Tibial nerve (tissue), 4 donors: ENCODE measurements at regions not wholly inside any gene's neighbourhood (a gene's known extent, or its start where the extent isn't known, plus 50 kb on each side); places are given as distances from the start of the nearest gene placed in this dataset.

Experiments used
- DNase-seq, 2 donors: peaks; one replicate each; pipeline ENCODE4 v3.0.0-alpha.2; 2019; ENCODE audit warnings: low spot score in 2 of 2
- H3K27ac ChIP-seq, 4 donors: fragments of 200-600 bp; sonication (generic) in 3 of 4; one replicate each; pipeline ENCODE4 v1.5.1; 2017 to 2019; ENCODE audit warnings: mild to moderate bottlenecking in 1 of 4
- H3K27me3 ChIP-seq, 2 donors: fragments of 200-600 bp; sonication (generic) in 1 of 2; one replicate each; pipeline versions ENCODE4 v1.5.1 to v1.6.0; 2017 to 2019
- H3K36me3 ChIP-seq, 3 donors: fragments of 200-600 bp; sonication (generic); one replicate each; pipeline ENCODE4 v1.5.1; 2018 to 2019
- H3K4me1 ChIP-seq, 4 donors: fragments of 200-600 bp; sonication (generic) in 3 of 4; one replicate each; pipeline ENCODE4 v1.5.1; 2017 to 2019
- H3K4me3 ChIP-seq, 4 donors: fragments of 200-600 bp; sonication (generic) in 3 of 4; one replicate each; pipeline ENCODE4 v1.5.1; 2017 to 2019; ENCODE audit warnings: mild to moderate bottlenecking in 1 of 4, moderate library complexity in 1 of 4
- H3K9me3 ChIP-seq, 4 donors: fragments of 200-600 bp; sonication (generic) in 3 of 4; one replicate each; pipeline ENCODE4 v1.5.1; 2017 to 2019
- EP300 ChIP-seq, 2 donors: sonication (generic); formaldehyde crosslinking; IDR thresholded peaks; one replicate each; pipeline ENCODE4 v1.6.1; 2017; ENCODE audit warnings: antibody characterized with exemption in 2 of 2, mild to moderate bottlenecking in 1 of 2
- POLR2A ChIP-seq, 2 donors: fragments of 450-650 bp; IDR thresholded peaks; one replicate each; pipeline ENCODE4 v1.6.1; 2017; ENCODE audit warnings: antibody characterized with exemption in 2 of 2, mild to moderate bottlenecking in 2 of 2, moderate library complexity in 2 of 2
- WGBS, 2 donors: methylation state at CpG; one replicate each; pipeline ENCODE4 v1.1.5; 2018; 5-methylcytosine and 5-hydroxymethylcytosine counted together
- TF ChIP-seq, protein P1 (sequence below), 5 experiments: fragments of 200-600 bp in 3 of 5; fragments of 450-650 bp in 2 of 5; sonication (generic) in 3 of 5; IDR thresholded peaks; one replicate each; pipeline ENCODE4 v1.5.1; 2016 to 2019; ENCODE audit warnings: antibody characterized with exemption in 5 of 5, mild to moderate bottlenecking in 3 of 5, moderate library complexity in 2 of 5

DNA sequence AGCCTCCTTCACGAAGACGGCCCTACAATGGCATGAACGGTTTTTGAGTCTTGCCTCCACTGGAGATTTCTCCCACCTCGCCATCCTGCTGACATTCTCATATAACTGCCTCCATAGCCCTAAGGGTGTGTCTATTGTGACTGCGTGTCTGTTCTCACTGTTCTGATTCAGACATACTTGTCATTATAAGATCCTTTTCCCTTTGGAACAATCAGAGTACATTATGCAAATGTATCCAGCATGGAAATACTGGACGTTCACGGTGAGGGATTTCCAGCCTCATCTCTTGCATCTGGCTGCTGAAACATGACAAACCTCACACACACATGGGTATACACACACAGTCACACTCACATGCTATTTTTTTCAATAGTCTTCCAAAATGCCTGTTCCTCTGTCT lies 402.1 kb downstream of the DIRAS2 start:
- no peaks in the 10 kb centered on the region for H3K36me3 ChIP-seq

DNA sequence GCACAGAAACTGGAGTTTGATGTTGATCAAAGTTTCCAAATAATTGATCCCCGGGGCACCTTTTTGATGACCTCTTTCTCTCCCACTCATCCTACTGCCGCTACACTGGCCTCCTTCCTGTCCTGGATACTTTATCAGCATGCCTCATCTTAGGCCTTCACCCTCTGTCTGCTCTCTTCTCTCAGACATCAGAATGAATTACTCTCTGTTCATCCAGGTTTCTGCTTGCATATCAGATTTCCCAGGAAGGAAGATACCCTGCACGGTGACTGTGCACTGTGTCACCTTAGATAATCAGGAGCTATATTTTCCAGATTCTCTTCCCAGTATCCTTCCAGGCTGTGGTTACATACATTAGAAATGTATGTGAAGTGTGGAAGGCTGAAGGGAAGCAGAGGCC lies 397.0 kb downstream of the DIRAS2 start:
- Histone ChIP-seq H3K27me3 (no peaks in the 10 kb centered on the region), H3K4me1 (no peaks in the 10 kb centered on the region), H3K27ac (no peak overlapping the region), H3K9me3 (no peaks in the 10 kb centered on the region), H3K4me3 (no peak overlapping the region), H3K36me3 (no peaks in the 10 kb centered on the region)
- DNase-seq = no peak
- 57 to 64% methylated on average over 3 of the region's 3 CpGs for WGBS, 2 donors
- TF ChIP-seq, protein P1, sequence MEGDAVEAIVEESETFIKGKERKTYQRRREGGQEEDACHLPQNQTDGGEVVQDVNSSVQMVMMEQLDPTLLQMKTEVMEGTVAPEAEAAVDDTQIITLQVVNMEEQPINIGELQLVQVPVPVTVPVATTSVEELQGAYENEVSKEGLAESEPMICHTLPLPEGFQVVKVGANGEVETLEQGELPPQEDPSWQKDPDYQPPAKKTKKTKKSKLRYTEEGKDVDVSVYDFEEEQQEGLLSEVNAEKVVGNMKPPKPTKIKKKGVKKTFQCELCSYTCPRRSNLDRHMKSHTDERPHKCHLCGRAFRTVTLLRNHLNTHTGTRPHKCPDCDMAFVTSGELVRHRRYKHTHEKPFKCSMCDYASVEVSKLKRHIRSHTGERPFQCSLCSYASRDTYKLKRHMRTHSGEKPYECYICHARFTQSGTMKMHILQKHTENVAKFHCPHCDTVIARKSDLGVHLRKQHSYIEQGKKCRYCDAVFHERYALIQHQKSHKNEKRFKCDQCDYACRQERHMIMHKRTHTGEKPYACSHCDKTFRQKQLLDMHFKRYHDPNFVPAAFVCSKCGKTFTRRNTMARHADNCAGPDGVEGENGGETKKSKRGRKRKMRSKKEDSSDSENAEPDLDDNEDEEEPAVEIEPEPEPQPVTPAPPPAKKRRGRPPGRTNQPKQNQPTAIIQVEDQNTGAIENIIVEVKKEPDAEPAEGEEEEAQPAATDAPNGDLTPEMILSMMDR (IDR thresholded peaks at IDR 0.05) = no peak
- no peak for TF ChIP-seq POLR2A (IDR thresholded peaks at IDR 0.05)
- no peak for TF ChIP-seq EP300 (IDR thresholded peaks at IDR 0.05)

More for the DNA sequence above, 402.1 kb downstream of the DIRAS2 start:
- Histone ChIP-seq H3K4me1 (no peaks in the 10 kb centered on the region), H3K27me3 (no peaks in the 10 kb centered on the region), H3K4me3 (no peak overlapping the region), H3K27ac (no peak overlapping the region), H3K9me3 (no peaks in the 10 kb centered on the region)
- TF ChIP-seq EP300 (IDR thresholded peaks at IDR 0.05) = no peak
- no peak for TF ChIP-seq POLR2A (IDR thresholded peaks at IDR 0.05)
- TF ChIP-seq, protein P1 (IDR thresholded peaks at IDR 0.05) = no peak
- WGBS, 2 donors = 75 to 81% methylated on average over 7 of the region's 7 CpGs
- DNase-seq = no peak

DNA sequence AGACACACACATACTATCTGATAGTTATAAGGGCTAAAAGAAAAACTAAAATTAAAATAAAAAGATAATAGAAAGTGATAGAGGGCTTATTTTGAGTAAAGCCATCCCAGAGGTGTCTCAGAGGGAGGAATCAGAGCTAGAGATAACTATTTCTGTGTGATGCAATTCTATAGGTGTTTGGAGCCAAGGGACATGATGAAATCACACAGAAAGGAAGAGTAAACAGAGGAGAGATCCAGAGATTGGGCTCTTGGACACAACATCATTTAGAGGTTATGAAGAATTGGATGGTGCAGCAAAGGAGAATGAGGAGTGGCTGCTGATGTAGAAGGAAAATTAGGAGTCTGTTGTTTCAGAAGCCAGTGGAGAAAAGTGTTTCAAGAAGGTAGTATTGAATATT lies 393.5 kb downstream of the DIRAS2 start:
- Histone ChIP-seq H3K27ac (no peak overlapping the region), H3K4me3 (no peak overlapping the region), H3K9me3 (peaks cover 0 to 7% (median 0%) of the 10 kb centered on the region in 4 donors), H3K36me3 (no peaks in the 10 kb centered on the region), H3K4me1 (no peaks in the 10 kb centered on the region), H3K27me3 (no peaks in the 10 kb centered on the region)
- no peak for DNase-seq
- TF ChIP-seq, protein P1 (IDR thresholded peaks at IDR 0.05) = no peak
- TF ChIP-seq POLR2A (IDR thresholded peaks at IDR 0.05) (no peak), EP300 (IDR thresholded peaks at IDR 0.05) (no peak)

DNA sequence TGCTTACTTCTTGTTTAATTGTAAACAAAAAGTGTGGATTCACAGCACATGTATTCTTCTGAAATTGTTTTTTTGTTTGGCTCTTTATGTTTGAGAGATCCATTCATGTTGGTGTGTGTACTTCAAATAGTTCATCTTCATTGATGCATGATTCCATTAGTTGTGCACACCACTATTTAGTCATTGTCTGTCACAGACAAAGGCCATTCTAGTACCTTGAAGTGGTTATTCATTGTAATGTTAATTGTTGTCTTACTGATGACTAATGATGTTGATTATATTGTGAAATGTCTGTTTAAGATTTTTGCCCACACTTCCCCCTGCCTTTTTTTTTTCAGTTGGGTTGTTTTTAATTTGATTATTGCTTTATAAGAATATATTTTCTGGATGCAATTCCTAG lies 391.3 kb downstream of the DIRAS2 start:
- no peaks in the 10 kb centered on the region for H3K4me1 ChIP-seq
- H3K36me3 ChIP-seq = no peaks in the 10 kb centered on the region
- DNase-seq = no peak
- no peaks in the 10 kb centered on the region for H3K27me3 ChIP-seq
- TF ChIP-seq EP300 (IDR thresholded peaks at IDR 0.05) (no peak), POLR2A (IDR thresholded peaks at IDR 0.05) (no peak)
- TF ChIP-seq, protein P1 (IDR thresholded peaks at IDR 0.05) = no peak
- H3K9me3 ChIP-seq = peaks cover 0 to 7% (median 0%) of the 10 kb centered on the region in 4 donors
- no peak overlapping the region for H3K27ac ChIP-seq
- H3K4me3 ChIP-seq = no peak overlapping the region

DNA sequence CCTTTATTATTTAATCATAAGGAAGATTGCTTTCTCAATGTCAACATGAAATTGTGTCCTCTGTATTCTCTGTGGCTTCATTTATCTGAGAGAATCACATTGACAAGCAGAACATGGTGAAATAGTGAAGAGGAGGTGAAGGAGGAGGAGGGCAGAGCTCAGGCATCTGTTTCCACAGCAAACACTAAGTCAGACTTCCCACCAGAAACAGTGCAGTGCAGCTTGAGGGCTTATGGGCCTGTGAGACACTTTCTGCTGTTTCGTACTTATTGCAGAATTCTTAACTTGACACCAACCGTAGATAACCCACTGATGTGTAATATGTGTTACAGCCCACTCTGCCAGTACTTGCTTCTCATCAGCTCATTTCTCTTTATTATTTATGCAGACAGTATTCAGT lies 386.3 kb downstream of the DIRAS2 start:
- H3K9me3 ChIP-seq = peaks cover 0 to 17% (median 0%) of the 10 kb centered on the region in 4 donors
- 39 to 57% methylated on average over 2 of the region's 2 CpGs for WGBS, 2 donors
- no peaks in the 10 kb centered on the region for H3K36me3 ChIP-seq
- H3K27ac ChIP-seq = no peak overlapping the region
- no peak overlapping the region for H3K4me3 ChIP-seq
- no peak for DNase-seq
- no peaks in the 10 kb centered on the region for H3K4me1 ChIP-seq
- TF ChIP-seq POLR2A (IDR thresholded peaks at IDR 0.05) (no peak), EP300 (IDR thresholded peaks at IDR 0.05) (no peak)
- TF ChIP-seq, protein P1 (IDR thresholded peaks at IDR 0.05) = no peak
- H3K27me3 ChIP-seq = no peaks in the 10 kb centered on the region
